ENCODE measurements at regions not wholly inside any gene's neighbourhood (a gene's known extent, or its start where the extent isn't known, plus 50 kb on each side); places are given as distances from the start of the nearest gene placed in this dataset.

- no peak for DNase-seq
- Histone ChIP-seq H3K27me3 (no peaks in the 10 kb centered on the region), H3K4me1 (peaks cover 0 to 12% (median 11%) of the 10 kb centered on the region in 4 donors), H3K36me3 (no peaks in the 10 kb centered on the region), H3K9me3 (peaks cover 0 to 3% (median 0%) of the 10 kb centered on the region in 4 donors), H3K4me3 (no peak overlapping the region), H3K27ac (no peak overlapping the region)
- TF ChIP-seq POLR2A (IDR thresholded peaks at IDR 0.05): no peak
- intact Hi-C loops (cut with DNase I): no loop called here
- 79 to 85% methylated on average over 2 of the region's 2 CpGs for WGBS, 2 donors
Observed at GRCh38 chr1:204760350-204760749, 74.8 kb upstream of the LRRN2 start.

GRCh38 chr1:204760757-204761156 is 75.2 kb upstream of the LRRN2 start:
- Histone ChIP-seq H3K4me3 (no peak overlapping the region), H3K36me3 (no peaks in the 10 kb centered on the region), H3K4me1 (peaks cover 0 to 12% (median 11%) of the 10 kb centered on the region in 4 donors), H3K9me3 (peaks cover 0 to 3% (median 0%) of the 10 kb centered on the region in 4 donors), H3K27me3 (no peaks in the 10 kb centered on the region), H3K27ac (no peak overlapping the region)
- whole genome bisulfite sequencing, 2 donors: 90 to 92% methylated on average over 3 of the region's 3 CpGs
- intact Hi-C loops (cut with DNase I): no loop called here
- DNase-seq: no peak
- no peak for TF ChIP-seq EP300 (IDR thresholded peaks at IDR 0.05)
- no peak for TF ChIP-seq POLR2A (IDR thresholded peaks at IDR 0.05)
- no peak for TF ChIP-seq POLR2AphosphoS5 (IDR thresholded peaks at IDR 0.05)
- TF ChIP-seq CTCF (IDR thresholded peaks at IDR 0.05): no peak

GRCh38 chr1:204763773-204764427 is 78.4 kb upstream of the LRRN2 start:
- intact Hi-C loops (cut with DNase I): loop anchor here (1.0 kb wide), 1 partner anchor 199 kb away; no protein-coding TSS in a partner anchor

GRCh38 chr1:204769997-204770396 is 84.5 kb upstream of the LRRN2 start:
- Histone ChIP-seq H3K4me1 (no peaks in the 10 kb centered on the region), H3K9me3 (no peaks in the 10 kb centered on the region), H3K36me3 (no peaks in the 10 kb centered on the region), H3K4me3 (no peak overlapping the region), H3K27ac (no peak overlapping the region), H3K27me3 (peaks cover 0 to 10% (median 0%) of the 10 kb centered on the region in 3 donors)
- 73 to 82% methylated on average over 2 of the region's 2 CpGs for WGBS, 2 donors
- intact Hi-C loops (cut with DNase I): no loop called here
- TF ChIP-seq EP300 (IDR thresholded peaks at IDR 0.05): no peak
- no peak for TF ChIP-seq POLR2A (IDR thresholded peaks at IDR 0.05)
- TF ChIP-seq POLR2AphosphoS5 (IDR thresholded peaks at IDR 0.05): no peak
- TF ChIP-seq CTCF (IDR thresholded peaks at IDR 0.05): no peak
- DNase-seq: no peak

More at GRCh38 chr1:204763773-204764427, 78.4 kb upstream of the LRRN2 start:
- 15 to 19% methylated on average over 18 of the region's 18 CpGs for WGBS, 2 donors
- Histone ChIP-seq H3K4me1 (peaks cover 0 to 12% (median 11%) of the 10 kb centered on the region in 4 donors), H3K4me3 (no peak overlapping the region), H3K9me3 (peaks cover 0 to 3% (median 0%) of the 10 kb centered on the region in 4 donors), H3K27me3 (peaks cover 0 to under 1% (median 0%) of the 10 kb centered on the region in 3 donors), H3K36me3 (no peaks in the 10 kb centered on the region), H3K27ac (no peak overlapping the region)
- TF ChIP-seq EP300 (IDR thresholded peaks at IDR 0.05) (no peak), POLR2AphosphoS5 (IDR thresholded peaks at IDR 0.05) (no peak), POLR2A (IDR thresholded peaks at IDR 0.05) (no peak), CTCF (IDR thresholded peaks at IDR 0.05) (peak; percentile 55 to 84 (median 76))
- DNase-seq: peak; percentile 82

- 89 to 93% methylated on average over 7 of the region's 7 CpGs for WGBS, 2 donors
- no peak overlapping the region for H3K27ac ChIP-seq
- H3K4me3 ChIP-seq: no peak overlapping the region
- intact Hi-C loops (cut with DNase I): no loop called here
- peaks cover 0 to 10% (median 0%) of the 10 kb centered on the region in 3 donors for H3K27me3 ChIP-seq
- no peaks in the 10 kb centered on the region for H3K36me3 ChIP-seq
- TF ChIP-seq EP300 (IDR thresholded peaks at IDR 0.05) (no peak), POLR2AphosphoS5 (IDR thresholded peaks at IDR 0.05) (no peak), CTCF (IDR thresholded peaks at IDR 0.05) (no peak), POLR2A (IDR thresholded peaks at IDR 0.05) (no peak)
- H3K4me1 ChIP-seq: no peaks in the 10 kb centered on the region
- H3K9me3 ChIP-seq: no peaks in the 10 kb centered on the region
- no peak for DNase-seq
Observed at GRCh38 chr1:204771358-204771757, 85.8 kb upstream of the LRRN2 start.
